ENCODE measurements at regions not wholly inside any gene's neighbourhood (a gene's known extent, or its start where the extent isn't known, plus 50 kb on each side); places are given as distances from the start of the nearest gene placed in this dataset.
"Not testable (repeated sequence)": the region's sequence is repeated elsewhere in the genome, so short reads cannot be mapped to it uniquely, and the experiment has no call there.

GRCh38 chr10:35854661-35855060 is 212.6 kb upstream of the FZD8 start:
- peak; percentile 16 for DNase-seq (ENCODE audit: low spot score)

GRCh38 chr10:35852721-35853120 is 210.6 kb upstream of the FZD8 start:
- DNase-seq (ENCODE audit: low spot score), result no peak

GRCh38 chr10:35848412-35848811 is 206.3 kb upstream of the FZD8 start:
- no peak for DNase-seq (ENCODE audit: low spot score)

GRCh38 chr10:35844686-35845085 is 202.6 kb upstream of the FZD8 start:
- no peak for DNase-seq (ENCODE audit: low spot score)

- no peak for DNase-seq (ENCODE audit: low spot score)
These were observed 201.6 kb upstream of the FZD8 start for GRCh38 chr10:35843524-35844181.

- DNase-seq (ENCODE audit: low spot score), result no peak
These were observed 196.0 kb upstream of the FZD8 start for GRCh38 chr10:35838054-35838453.

GRCh38 chr10:35835545-35835944 is 193.4 kb upstream of the FZD8 start:
- DNase-seq (ENCODE audit: low spot score), result no peak

GRCh38 chr10:35834877-35835494 is 192.9 kb upstream of the FZD8 start:
- no peak for DNase-seq (ENCODE audit: low spot score)

GRCh38 chr10:35827783-35828182 is 185.7 kb upstream of the FZD8 start:
- DNase-seq (ENCODE audit: low spot score), result peak; percentile 61

- no peak for DNase-seq (ENCODE audit: low spot score)
These were observed 182.6 kb upstream of the FZD8 start for GRCh38 chr10:35824704-35825103.

- peak; percentile 73 for DNase-seq (ENCODE audit: low spot score)
These were observed 180.2 kb upstream of the FZD8 start for GRCh38 chr10:35822316-35822715.

- no peak for DNase-seq (ENCODE audit: low spot score)
These were observed 179.3 kb upstream of the FZD8 start for GRCh38 chr10:35821339-35821911.

- no peak for DNase-seq (ENCODE audit: low spot score)
These were observed 177.6 kb upstream of the FZD8 start for GRCh38 chr10:35819736-35820135.

- DNase-seq (ENCODE audit: low spot score), result no peak
These were observed 176.9 kb upstream of the FZD8 start for GRCh38 chr10:35819011-35819410.

GRCh38 chr10:35817109-35817508 is 175.0 kb upstream of the FZD8 start:
- DNase-seq (ENCODE audit: low spot score), result not testable (repeated sequence)

- peak; percentile 16 for DNase-seq (ENCODE audit: low spot score)
These were observed 171.1 kb upstream of the FZD8 start for GRCh38 chr10:35813219-35813618.

GRCh38 chr10:35808344-35808743 is 166.2 kb upstream of the FZD8 start:
- no peak for DNase-seq (ENCODE audit: low spot score)

GRCh38 chr10:35803046-35803445 is 160.9 kb upstream of the FZD8 start:
- DNase-seq (ENCODE audit: low spot score), result no peak

GRCh38 chr10:35797187-35797586 is 155.1 kb upstream of the FZD8 start:
- no peak for DNase-seq (ENCODE audit: low spot score)

- DNase-seq (ENCODE audit: low spot score), result no peak
These were observed 153.2 kb upstream of the FZD8 start for GRCh38 chr10:35795131-35795824.

- no peak for DNase-seq (ENCODE audit: low spot score)
These were observed 152.6 kb upstream of the FZD8 start for GRCh38 chr10:35794703-35795102.

GRCh38 chr10:35792291-35792690 is 150.2 kb upstream of the FZD8 start:
- DNase-seq (ENCODE audit: low spot score), result no peak

GRCh38 chr10:35789996-35790395 is 147.9 kb upstream of the FZD8 start:
- DNase-seq (ENCODE audit: low spot score), result no peak

Measured in Ammon's horn (tissue), 1 donor.